ENCODE measurements at regions not wholly inside any gene's neighbourhood (a gene's known extent, or its start where the extent isn't known, plus 50 kb on each side); places are given as distances from the start of the nearest gene placed in this dataset.

- no peak for TF ChIP-seq CTCF (IDR thresholded peaks at IDR 0.05; ENCODE audit: borderline replicate concordance, insufficient read depth, low read depth, low read length)
- no peak overlapping the region for H3K4me3 ChIP-seq (ENCODE audit: low read depth, low read length)
Measured at GRCh38 chr2:15706424-15706823, 114.8 kb downstream of the DDX1 start.

GRCh38 chr2:15706986-15707632 is 115.4 kb downstream of the DDX1 start:
- H3K4me3 ChIP-seq (ENCODE audit: low read depth, low read length): no peak overlapping the region
- TF ChIP-seq CTCF (IDR thresholded peaks at IDR 0.05; ENCODE audit: borderline replicate concordance, insufficient read depth, low read depth, low read length): no peak

- H3K4me3 ChIP-seq (ENCODE audit: low read depth, low read length): no peak overlapping the region
- TF ChIP-seq CTCF (IDR thresholded peaks at IDR 0.05; ENCODE audit: borderline replicate concordance, insufficient read depth, low read depth, low read length): no peak
Measured at GRCh38 chr2:15708161-15708560, 116.5 kb downstream of the DDX1 start.

- no peak for TF ChIP-seq CTCF (IDR thresholded peaks at IDR 0.05; ENCODE audit: borderline replicate concordance, insufficient read depth, low read depth, low read length)
- H3K4me3 ChIP-seq (ENCODE audit: low read depth, low read length): no peak overlapping the region
Measured at GRCh38 chr2:15708865-15709820, 117.5 kb downstream of the DDX1 start.

DNA sequence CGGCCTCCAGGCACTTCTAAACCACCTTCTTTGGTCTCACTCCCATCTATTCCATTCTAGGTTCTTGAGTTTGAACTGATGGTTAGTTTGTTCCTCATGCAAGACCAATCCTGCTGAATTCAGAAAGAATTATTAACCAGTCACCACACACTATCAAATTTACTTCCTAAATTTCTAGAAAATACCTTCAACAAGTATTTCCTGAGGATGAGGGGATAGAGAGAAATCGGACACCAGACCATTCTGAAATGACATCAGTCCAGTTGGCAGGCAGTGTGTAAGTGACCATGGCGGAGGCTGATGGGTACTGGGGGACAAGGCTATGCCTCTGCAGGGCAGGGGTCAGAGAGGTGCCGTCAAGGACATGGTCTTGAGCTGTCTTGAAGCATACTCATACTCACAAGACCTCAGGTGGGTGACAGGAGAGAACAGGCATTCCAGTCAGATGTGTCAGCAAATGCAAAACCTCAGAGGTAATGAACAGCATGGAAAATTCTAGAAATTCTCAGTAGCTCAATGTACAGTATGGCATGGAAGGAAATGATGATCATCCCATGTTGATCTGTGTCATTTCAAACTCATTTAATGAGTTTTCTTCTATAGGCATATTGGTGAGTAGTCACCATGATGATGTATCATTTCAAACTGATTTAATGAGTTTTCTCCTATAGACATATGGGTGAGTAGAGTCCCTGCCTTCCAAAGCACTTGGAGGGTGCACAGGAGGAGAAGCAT is 119.6 kb downstream of the DDX1 start:
- TF ChIP-seq CTCF (IDR thresholded peaks at IDR 0.05; ENCODE audit: borderline replicate concordance, insufficient read depth, low read depth, low read length): no peak
- H3K4me3 ChIP-seq (ENCODE audit: low read depth, low read length): no peak overlapping the region

GRCh38 chr2:15712551-15713342 is 121.1 kb downstream of the DDX1 start:
- H3K4me3 ChIP-seq (ENCODE audit: low read depth, low read length): no peak overlapping the region
- no peak for TF ChIP-seq CTCF (IDR thresholded peaks at IDR 0.05; ENCODE audit: borderline replicate concordance, insufficient read depth, low read depth, low read length)

Measured in GM12875 (cell line).